ENCODE measurements at regions not wholly inside any gene's neighbourhood (a gene's known extent, or its start where the extent isn't known, plus 50 kb on each side); places are given as distances from the start of the nearest gene placed in this dataset.

DNA sequence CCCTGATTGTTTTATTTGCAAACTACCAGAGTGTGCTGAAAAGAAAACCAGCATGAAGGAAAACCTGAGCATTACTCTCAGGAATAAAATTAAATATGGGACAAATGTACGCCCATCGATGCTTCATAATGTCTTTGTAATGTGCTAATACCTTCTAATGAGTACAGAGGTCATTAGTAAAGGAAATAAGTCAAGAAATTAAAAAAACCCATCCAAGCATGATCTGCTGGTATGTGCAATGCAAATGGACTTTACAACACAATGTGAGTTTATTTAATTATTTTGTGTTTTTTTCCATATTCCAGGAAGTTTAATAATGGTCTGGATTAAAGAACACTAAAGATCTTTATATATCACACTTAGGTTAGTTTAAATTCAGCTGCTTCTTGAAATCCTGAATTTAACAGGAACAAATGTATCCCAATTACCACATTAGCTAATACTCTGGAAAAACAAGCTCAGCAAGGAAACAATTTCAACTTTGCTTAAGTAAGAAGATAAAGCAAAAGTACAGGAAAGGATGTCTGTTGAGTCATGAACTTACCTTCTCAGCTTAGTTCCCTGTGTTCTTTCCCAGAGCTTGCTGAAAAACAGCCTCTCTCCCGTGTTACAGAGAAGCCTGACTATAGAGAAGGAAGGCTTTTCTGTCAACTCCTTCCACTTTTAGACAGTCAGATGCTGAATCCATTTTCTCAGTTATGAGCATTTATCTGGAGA lies 179.3 kb upstream of the TMEM260 start:
- Histone ChIP-seq H4K5ac (ENCODE audit: low read depth, low read length) (no peak overlapping the region), H2BK20ac (ENCODE audit: low read depth, low read length) (no peak overlapping the region), H3K9ac (ENCODE audit: low read depth, low read length) (no peak overlapping the region), H3K9me1 (ENCODE audit: insufficient read depth, low read length) (no peaks in the 10 kb centered on the region), H3K23ac (ENCODE audit: low read depth, low read length) (no peak overlapping the region), H3K14ac (replicated peaks; ENCODE audit: low read depth, low read length) (no peak overlapping the region), H3K9me3 (ENCODE audit: control insufficient read depth, insufficient read depth, low read length) (no peaks in the 10 kb centered on the region), H2BK120ac (ENCODE audit: low read depth, low read length) (no peak overlapping the region), H2BK5ac (ENCODE audit: low read depth, low read length, poor library complexity, severe bottlenecking) (no peak overlapping the region), H2AK5ac (ENCODE audit: low read depth, low read length) (no peak overlapping the region), H3K56ac (ENCODE audit: extremely low read depth, insufficient read depth, low read length) (no peak overlapping the region), H3K18ac (ENCODE audit: low read depth, low read length) (no peak overlapping the region), H3K27me3 (ENCODE audit: control insufficient read depth, insufficient read depth, low read length) (no peaks in the 10 kb centered on the region; the same call in 1 of the 2 replicates), H3K27ac (ENCODE audit: insufficient read depth, low read length) (no peak overlapping the region), H4K20me1 (ENCODE audit: insufficient read depth, low read length) (no peaks in the 10 kb centered on the region), H2AFZ (replicated peaks; ENCODE audit: low read length, poor library complexity) (no peak overlapping the region), H3K4ac (ENCODE audit: low read depth, low read length) (no peak overlapping the region), H4K91ac (ENCODE audit: insufficient read depth, low read depth, low read length) (no peak overlapping the region), H3K79me1 (ENCODE audit: low read depth in 1 of 2, low read length in 2 of 2) (no peaks in the 10 kb centered on the region), H2BK15ac (ENCODE audit: low read depth, low read length) (no peak overlapping the region), H3K4me2 (ENCODE audit: low read depth, low read length) (no peak overlapping the region), H3K36me3 (ENCODE audit: control insufficient read depth, insufficient read depth, low read length) (no peaks in the 10 kb centered on the region), H3K4me1 (ENCODE audit: control insufficient read depth, insufficient read depth, low read length) (no peaks in the 10 kb centered on the region), H3K4me3 (ENCODE audit: insufficient read depth, low read depth, low read length) (no peak overlapping the region), H4K8ac (ENCODE audit: low read depth in 2 of 2, low read length in 2 of 2) (no peak overlapping the region), H2AK9ac (replicated peaks; ENCODE audit: low read depth, low read length, poor library complexity) (no peak overlapping the region)
- TF ChIP-seq FOS (IDR thresholded peaks at IDR 0.05; ENCODE audit: low read depth, low read length) (no peak), RFX5 (IDR thresholded peaks at IDR 0.05; ENCODE audit: low read depth, low read length) (no peak), CHD1 (IDR thresholded peaks at IDR 0.05; ENCODE audit: low read depth, low read length) (no peak), BHLHE40 (IDR thresholded peaks at IDR 0.05; ENCODE audit: low read depth, low read length) (no peak), SMC3 (IDR thresholded peaks at IDR 0.05; ENCODE audit: low read depth, low read length) (no peak), MXI1 (IDR thresholded peaks at IDR 0.05; ENCODE audit: borderline replicate concordance, low read depth, low read length) (no peak), MAFK (IDR thresholded peaks at IDR 0.05; ENCODE audit: low read depth, low read length) (no peak), CEBPB (IDR thresholded peaks at IDR 0.05; ENCODE audit: low read depth, low read length) (no peak), MAZ (IDR thresholded peaks at IDR 0.05; ENCODE audit: borderline replicate concordance, low read depth, low read length) (no peak), POLR2A (IDR thresholded peaks at IDR 0.05; ENCODE audit: low read depth, low read length) (no peak), CTCF (conservative IDR thresholded peaks at IDR 0.05; ENCODE audit: low read depth, low read length) (no peak), NFE2L2 (IDR thresholded peaks at IDR 0.05; ENCODE audit: low read depth, low read length) (no peak), RCOR1 (IDR thresholded peaks at IDR 0.05; ENCODE audit: insufficient replicate concordance, low read length) (no peak), RAD21 (IDR thresholded peaks at IDR 0.05; ENCODE audit: low read length) (no peak), ELK1 (IDR thresholded peaks at IDR 0.05; ENCODE audit: borderline replicate concordance, low read depth, low read length) (no peak)
- TF ChIP-seq, protein P1, sequence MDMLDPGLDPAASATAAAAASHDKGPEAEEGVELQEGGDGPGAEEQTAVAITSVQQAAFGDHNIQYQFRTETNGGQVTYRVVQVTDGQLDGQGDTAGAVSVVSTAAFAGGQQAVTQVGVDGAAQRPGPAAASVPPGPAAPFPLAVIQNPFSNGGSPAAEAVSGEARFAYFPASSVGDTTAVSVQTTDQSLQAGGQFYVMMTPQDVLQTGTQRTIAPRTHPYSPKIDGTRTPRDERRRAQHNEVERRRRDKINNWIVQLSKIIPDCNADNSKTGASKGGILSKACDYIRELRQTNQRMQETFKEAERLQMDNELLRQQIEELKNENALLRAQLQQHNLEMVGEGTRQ (IDR thresholded peaks at IDR 0.05; ENCODE audit: low read depth, low read length): no peak
- intact Hi-C loops (cut with micrococcal nuclease): no loop called here
- no peak for ATAC-seq (ENCODE audit: low read depth)
- ChIA-PET CTCF (no interaction called here), POLR2A (ENCODE audit: unreplicated experiment) (no interaction called here)
- no peak for DNase-seq
- no CpG with 5 or more reads among the region's 3 CpGs for WGBS, 2 experiments (ENCODE audit: extremely low coverage in 2 of 2, insufficient read length in 1 of 2)
- no TSS peak for BruUV-seq (replicated peaks)
- dilution Hi-C loops (cut with HindIII; ENCODE audit: low sequenced_read_pairs, unreplicated experiment): no loop called here
- in situ Hi-C loops (cut with MboI; ENCODE audit: low sequenced_read_pairs): no loop called here
